ENCODE measurements at regions not wholly inside any gene's neighbourhood (a gene's known extent, or its start where the extent isn't known, plus 50 kb on each side); places are given as distances from the start of the nearest gene placed in this dataset.

GRCh38 chr11:128061281-128061871 is 526.0 kb downstream of the ETS1 start:
- DNase-seq, result no peak

GRCh38 chr11:128058580-128059208 is 528.7 kb downstream of the ETS1 start:
- DNase-seq, result no peak

GRCh38 chr11:128057786-128058395 is 529.5 kb downstream of the ETS1 start:
- no peak for DNase-seq

- no peak for DNase-seq
Observed at GRCh38 chr11:128055576-128056217, 531.7 kb downstream of the ETS1 start.

GRCh38 chr11:128053981-128054931 is 533.1 kb downstream of the ETS1 start:
- DNase-seq, result no peak

GRCh38 chr11:128052912-128053641 is 534.3 kb downstream of the ETS1 start:
- no peak for DNase-seq

GRCh38 chr11:128048121-128048520 is 539.2 kb downstream of the ETS1 start:
- DNase-seq, result no peak

GRCh38 chr11:128047026-128047425 is 540.3 kb downstream of the ETS1 start:
- DNase-seq, result no peak

- DNase-seq, result no peak
Observed at GRCh38 chr11:128046213-128046612, 541.1 kb downstream of the ETS1 start.

GRCh38 chr11:128045094-128045725 is 542.1 kb downstream of the ETS1 start:
- DNase-seq, result no peak

- DNase-seq, result no peak
Observed at GRCh38 chr11:128042290-128042751, 545.0 kb downstream of the ETS1 start.

- no peak for DNase-seq
Observed at GRCh38 chr11:128040603-128041002, 546.8 kb downstream of the ETS1 start.

- DNase-seq, result peak; percentile 71
Observed at GRCh38 chr11:128039140-128040021, 548.0 kb downstream of the ETS1 start.

GRCh38 chr11:128036556-128037093 is 550.7 kb downstream of the ETS1 start:
- DNase-seq, result no peak

GRCh38 chr11:128036006-128036405 is 551.4 kb downstream of the ETS1 start:
- no peak for DNase-seq

- peak; percentile 65 for DNase-seq
Observed at GRCh38 chr11:128031538-128032134, 555.7 kb downstream of the ETS1 start.

GRCh38 chr11:128029219-128029722 is 558.1 kb downstream of the ETS1 start:
- no peak for DNase-seq

GRCh38 chr11:128026596-128026995 is 560.8 kb downstream of the ETS1 start:
- DNase-seq, result no peak

GRCh38 chr11:128022761-128023160 is 564.6 kb downstream of the ETS1 start:
- DNase-seq, result no peak

GRCh38 chr11:128022007-128022368 is 565.4 kb downstream of the ETS1 start:
- no peak for DNase-seq
